Activated T-helper 1 cell treated with Interleukin-2 at 50 U/mL for 16 hours (primary cell): ENCODE measurements at regions not wholly inside any gene's neighbourhood (a gene's known extent, or its start where the extent isn't known, plus 50 kb on each side); places are given as distances from the start of the nearest gene placed in this dataset.
"Not testable (repeated sequence)": the region's sequence is repeated elsewhere in the genome, so short reads cannot be mapped to it uniquely, and the experiment has no call there.

Experiments used
- DNase-seq: peaks from one replicate; pipeline ENCODE4 v3.0.0-alpha.2; 2020; ENCODE audit warnings: low read depth

GRCh38 chr3:20395692-20396091, 209.7 kb upstream of the SGO1 start:
- DNase-seq: no peak

GRCh38 chr3:20394243-20394642, 208.2 kb upstream of the SGO1 start:
- DNase-seq: no peak

- DNase-seq: no peak
These were observed 205.6 kb upstream of the SGO1 start for GRCh38 chr3:20391644-20392043.

GRCh38 chr3:20388971-20389370, 203.0 kb upstream of the SGO1 start:
- no peak for DNase-seq

GRCh38 chr3:20380295-20380694, 194.3 kb upstream of the SGO1 start:
- DNase-seq: no peak

- no peak for DNase-seq
These were observed 192.3 kb upstream of the SGO1 start for GRCh38 chr3:20378315-20378714.

GRCh38 chr3:20376665-20377217, 190.7 kb upstream of the SGO1 start:
- DNase-seq: no peak

- DNase-seq: no peak
These were observed 189.3 kb upstream of the SGO1 start for GRCh38 chr3:20375302-20375701.

GRCh38 chr3:20370273-20371063, 184.5 kb upstream of the SGO1 start:
- DNase-seq: not testable (repeated sequence)

- DNase-seq: no peak
These were observed 175.0 kb upstream of the SGO1 start for GRCh38 chr3:20361000-20361399.

GRCh38 chr3:20353286-20353685, 167.3 kb upstream of the SGO1 start:
- DNase-seq: no peak

GRCh38 chr3:20352546-20353179, 166.7 kb upstream of the SGO1 start:
- DNase-seq: no peak

- no peak for DNase-seq
These were observed 164.4 kb upstream of the SGO1 start for GRCh38 chr3:20350449-20350848.

GRCh38 chr3:20346916-20347315, 160.9 kb upstream of the SGO1 start:
- DNase-seq: no peak

- no peak for DNase-seq
These were observed 160.4 kb upstream of the SGO1 start for GRCh38 chr3:20346369-20346768.

GRCh38 chr3:20344400-20344959, 158.5 kb upstream of the SGO1 start:
- no peak for DNase-seq

GRCh38 chr3:20343790-20344189, 157.8 kb upstream of the SGO1 start:
- no peak for DNase-seq

GRCh38 chr3:20340324-20340928, 154.4 kb upstream of the SGO1 start:
- peak; percentile 20 for DNase-seq

GRCh38 chr3:20336572-20336971, 150.6 kb upstream of the SGO1 start:
- DNase-seq: no peak

GRCh38 chr3:20334842-20335241, 148.8 kb upstream of the SGO1 start:
- DNase-seq: no peak

- DNase-seq: no peak
These were observed 141.9 kb upstream of the SGO1 start for GRCh38 chr3:20327889-20328288.

GRCh38 chr3:20326541-20326940, 140.5 kb upstream of the SGO1 start:
- no peak for DNase-seq

GRCh38 chr3:20325563-20325962, 139.6 kb upstream of the SGO1 start:
- DNase-seq: no peak
